ENCODE measurements at regions not wholly inside any gene's neighbourhood (a gene's known extent, or its start where the extent isn't known, plus 50 kb on each side); places are given as distances from the start of the nearest gene placed in this dataset.

- no peak for DNase-seq (ENCODE audit: insufficient read length)
- no peak for FAIRE-seq
- TF ChIP-seq TAF1 (IDR thresholded peaks at IDR 0.05; ENCODE audit: borderline replicate concordance, low read depth, low read length) (no peak), POLR2A (IDR thresholded peaks at IDR 0.05; ENCODE audit: low read depth, low read length) (no peak), POLR2AphosphoS5 (IDR thresholded peaks at IDR 0.05; ENCODE audit: low read depth, low read length) (no peak)
Measured at GRCh38 chr6:11486959-11487358, 50.6 kb upstream of the TMEM170B start.

GRCh38 chr6:11486486-11486885 lies 51.1 kb upstream of the TMEM170B start:
- FAIRE-seq: no peak
- DNase-seq (ENCODE audit: insufficient read length): no peak
- no peak for TF ChIP-seq POLR2A (IDR thresholded peaks at IDR 0.05; ENCODE audit: low read depth, low read length)
- no peak for TF ChIP-seq TAF1 (IDR thresholded peaks at IDR 0.05; ENCODE audit: borderline replicate concordance, low read depth, low read length)
- TF ChIP-seq POLR2AphosphoS5 (IDR thresholded peaks at IDR 0.05; ENCODE audit: low read depth, low read length): no peak

- FAIRE-seq (no peak), DNase-seq (ENCODE audit: insufficient read length) (no peak)
- TF ChIP-seq TAF1 (IDR thresholded peaks at IDR 0.05; ENCODE audit: borderline replicate concordance, low read depth, low read length): no peak
- TF ChIP-seq POLR2AphosphoS5 (IDR thresholded peaks at IDR 0.05; ENCODE audit: low read depth, low read length): no peak
- no peak for TF ChIP-seq POLR2A (IDR thresholded peaks at IDR 0.05; ENCODE audit: low read depth, low read length)
Measured at GRCh38 chr6:11486051-11486450, 51.5 kb upstream of the TMEM170B start.

- no peak for TF ChIP-seq TAF1 (IDR thresholded peaks at IDR 0.05; ENCODE audit: borderline replicate concordance, low read depth, low read length)
- TF ChIP-seq POLR2A (IDR thresholded peaks at IDR 0.05; ENCODE audit: low read depth, low read length): no peak
- TF ChIP-seq POLR2AphosphoS5 (IDR thresholded peaks at IDR 0.05; ENCODE audit: low read depth, low read length): no peak
- FAIRE-seq: no peak
Measured at GRCh38 chr6:11485271-11485670, 52.3 kb upstream of the TMEM170B start.

GRCh38 chr6:11484441-11484840 lies 53.1 kb upstream of the TMEM170B start:
- FAIRE-seq (no peak), DNase-seq (ENCODE audit: insufficient read length) (no peak)
- TF ChIP-seq POLR2AphosphoS5 (IDR thresholded peaks at IDR 0.05; ENCODE audit: low read depth, low read length) (no peak), POLR2A (IDR thresholded peaks at IDR 0.05; ENCODE audit: low read depth, low read length) (no peak), TAF1 (IDR thresholded peaks at IDR 0.05; ENCODE audit: borderline replicate concordance, low read depth, low read length) (no peak)

More at GRCh38 chr6:11485271-11485670, 52.3 kb upstream of the TMEM170B start:
- DNase-seq (ENCODE audit: insufficient read length): no peak

- FAIRE-seq (no peak), DNase-seq (ENCODE audit: insufficient read length) (no peak)
- TF ChIP-seq POLR2A (IDR thresholded peaks at IDR 0.05; ENCODE audit: low read depth, low read length): no peak
- TF ChIP-seq POLR2AphosphoS5 (IDR thresholded peaks at IDR 0.05; ENCODE audit: low read depth, low read length): no peak
- TF ChIP-seq TAF1 (IDR thresholded peaks at IDR 0.05; ENCODE audit: borderline replicate concordance, low read depth, low read length): no peak
Measured at GRCh38 chr6:11482616-11483015, 54.9 kb upstream of the TMEM170B start.

GRCh38 chr6:11480541-11480940 lies 57.0 kb upstream of the TMEM170B start:
- no peak for FAIRE-seq
- DNase-seq (ENCODE audit: insufficient read length): no peak
- no peak for TF ChIP-seq POLR2AphosphoS5 (IDR thresholded peaks at IDR 0.05; ENCODE audit: low read depth, low read length)
- no peak for TF ChIP-seq TAF1 (IDR thresholded peaks at IDR 0.05; ENCODE audit: borderline replicate concordance, low read depth, low read length)
- no peak for TF ChIP-seq POLR2A (IDR thresholded peaks at IDR 0.05; ENCODE audit: low read depth, low read length)

- no peak for DNase-seq (ENCODE audit: insufficient read length)
- FAIRE-seq: no peak
- TF ChIP-seq TAF1 (IDR thresholded peaks at IDR 0.05; ENCODE audit: borderline replicate concordance, low read depth, low read length): no peak
- TF ChIP-seq POLR2AphosphoS5 (IDR thresholded peaks at IDR 0.05; ENCODE audit: low read depth, low read length): no peak
- no peak for TF ChIP-seq POLR2A (IDR thresholded peaks at IDR 0.05; ENCODE audit: low read depth, low read length)
Measured at GRCh38 chr6:11479296-11479695, 58.3 kb upstream of the TMEM170B start.

- FAIRE-seq: no peak
Measured at GRCh38 chr6:11478586-11478985, 59.0 kb upstream of the TMEM170B start.

GRCh38 chr6:11475016-11475415 lies 62.5 kb upstream of the TMEM170B start:
- no peak for FAIRE-seq
- TF ChIP-seq POLR2AphosphoS5 (IDR thresholded peaks at IDR 0.05; ENCODE audit: low read depth, low read length) (no peak), TAF1 (IDR thresholded peaks at IDR 0.05; ENCODE audit: borderline replicate concordance, low read depth, low read length) (no peak), POLR2A (IDR thresholded peaks at IDR 0.05; ENCODE audit: low read depth, low read length) (no peak)

More at GRCh38 chr6:11478586-11478985, 59.0 kb upstream of the TMEM170B start:
- TF ChIP-seq TAF1 (IDR thresholded peaks at IDR 0.05; ENCODE audit: borderline replicate concordance, low read depth, low read length) (no peak), POLR2A (IDR thresholded peaks at IDR 0.05; ENCODE audit: low read depth, low read length) (no peak), POLR2AphosphoS5 (IDR thresholded peaks at IDR 0.05; ENCODE audit: low read depth, low read length) (no peak)
- DNase-seq (ENCODE audit: insufficient read length): no peak

GRCh38 chr6:11473008-11473740 lies 64.4 kb upstream of the TMEM170B start:
- peak; percentile 33 for FAIRE-seq

More at GRCh38 chr6:11475016-11475415, 62.5 kb upstream of the TMEM170B start:
- no peak for DNase-seq (ENCODE audit: insufficient read length)

GRCh38 chr6:11471261-11471660 lies 66.3 kb upstream of the TMEM170B start:
- no peak for DNase-seq (ENCODE audit: insufficient read length)
- FAIRE-seq: no peak
- TF ChIP-seq POLR2AphosphoS5 (IDR thresholded peaks at IDR 0.05; ENCODE audit: low read depth, low read length) (no peak), TAF1 (IDR thresholded peaks at IDR 0.05; ENCODE audit: borderline replicate concordance, low read depth, low read length) (no peak), POLR2A (IDR thresholded peaks at IDR 0.05; ENCODE audit: low read depth, low read length) (no peak)

More at GRCh38 chr6:11473008-11473740, 64.4 kb upstream of the TMEM170B start:
- no peak for DNase-seq (ENCODE audit: insufficient read length)
- TF ChIP-seq POLR2AphosphoS5 (IDR thresholded peaks at IDR 0.05; ENCODE audit: low read depth, low read length): no peak
- TF ChIP-seq POLR2A (IDR thresholded peaks at IDR 0.05; ENCODE audit: low read depth, low read length): no peak
- no peak for TF ChIP-seq TAF1 (IDR thresholded peaks at IDR 0.05; ENCODE audit: borderline replicate concordance, low read depth, low read length)
